H54 (cell line): ENCODE measurements at regions not wholly inside any gene's neighbourhood (a gene's known extent, or its start where the extent isn't known, plus 50 kb on each side); places are given as distances from the start of the nearest gene placed in this dataset.
"Not testable (repeated sequence)": the region's sequence is repeated elsewhere in the genome, so short reads cannot be mapped to it uniquely, and the experiment has no call there.

Source experiments
- DNase-seq: peaks from one replicate; pipeline ENCODE4 v3.0.0; 2011; ENCODE audit warnings: low spot score, mixed read lengths; ENCODE audit not compliant: insufficient read length
- FAIRE-seq: peaks from 3 replicates; lab custom pipeline; 2011; peaks lifted over from hg19 to GRCh38; lab: Jason Lieb, UNC
- POLR2A ChIP-seq: IDR thresholded peaks from 2 replicates; pipeline ENCODE4 v1.6.1; 2011; ENCODE audit warnings: low read depth, mild to moderate bottlenecking, low read length

- FAIRE-seq (no peak), DNase-seq (no peak)
- no peak for TF ChIP-seq POLR2A
These were observed 199.8 kb downstream of the PDGFRA start for GRCh38 chr4:54428940-54429339.

GRCh38 chr4:54433686-54434085 lies 204.6 kb downstream of the PDGFRA start:
- DNase-seq (no peak), FAIRE-seq (no peak)
- no peak for TF ChIP-seq POLR2A

DNA sequence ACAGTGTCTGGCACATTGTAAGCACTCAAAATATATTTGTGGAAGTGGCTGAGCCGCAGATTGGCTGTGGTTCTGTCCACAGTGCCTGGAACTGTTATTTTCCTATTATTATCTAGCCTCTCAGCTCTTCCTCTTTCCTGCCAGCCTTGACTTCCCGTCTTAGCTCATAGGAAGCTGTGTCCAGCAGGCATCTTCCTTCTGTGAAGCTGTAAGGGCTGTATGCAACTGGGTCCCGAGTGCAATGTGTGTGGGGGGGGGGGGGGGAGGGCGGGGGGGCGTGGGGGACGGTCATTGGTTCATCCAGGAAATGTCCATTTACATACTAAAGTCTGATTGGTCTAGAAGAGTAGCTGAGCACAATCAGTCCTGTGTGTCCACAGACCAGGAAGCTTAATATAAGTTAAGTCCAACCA lies 210.7 kb downstream of the PDGFRA start:
- no peak for FAIRE-seq
- peak; percentile 17 for DNase-seq

DNA sequence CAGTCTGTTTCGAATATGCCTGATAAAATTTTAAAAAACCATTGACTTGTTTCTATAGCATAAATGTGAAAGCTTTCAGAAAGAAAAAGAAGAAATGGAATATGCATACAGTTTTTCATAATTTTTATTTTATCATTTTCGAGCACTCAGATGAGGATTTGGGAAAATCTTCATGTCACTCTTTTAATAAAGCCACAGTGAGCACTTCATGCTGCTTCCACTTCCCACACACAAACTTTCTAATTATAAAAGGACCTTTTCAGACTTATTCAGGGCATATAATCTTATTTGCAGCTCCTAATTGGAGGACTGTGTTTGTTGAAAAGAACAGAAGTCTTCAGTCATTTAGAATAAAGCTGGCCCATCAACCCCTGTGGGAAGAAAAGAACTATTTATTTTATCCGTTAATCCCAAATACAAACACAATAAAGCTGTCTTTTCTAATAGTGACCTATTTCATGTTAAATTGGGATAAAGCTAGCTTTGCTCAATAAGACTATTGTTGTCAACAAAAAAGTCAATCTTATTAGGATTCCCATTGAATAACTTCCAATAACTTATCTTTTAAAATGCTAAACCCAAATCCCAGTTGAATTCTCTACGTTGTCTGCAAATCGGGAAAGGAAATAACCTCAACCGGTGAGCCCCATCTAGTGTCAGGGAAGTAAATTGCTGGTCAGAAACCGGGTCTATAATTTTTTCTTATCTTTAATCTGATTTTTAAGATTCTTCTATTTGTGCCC lies 211.5 kb downstream of the PDGFRA start:
- TF ChIP-seq POLR2A: no peak
- no peak for FAIRE-seq
- DNase-seq: no peak

More for the DNA sequence above, 210.7 kb downstream of the PDGFRA start:
- TF ChIP-seq POLR2A: no peak

DNA sequence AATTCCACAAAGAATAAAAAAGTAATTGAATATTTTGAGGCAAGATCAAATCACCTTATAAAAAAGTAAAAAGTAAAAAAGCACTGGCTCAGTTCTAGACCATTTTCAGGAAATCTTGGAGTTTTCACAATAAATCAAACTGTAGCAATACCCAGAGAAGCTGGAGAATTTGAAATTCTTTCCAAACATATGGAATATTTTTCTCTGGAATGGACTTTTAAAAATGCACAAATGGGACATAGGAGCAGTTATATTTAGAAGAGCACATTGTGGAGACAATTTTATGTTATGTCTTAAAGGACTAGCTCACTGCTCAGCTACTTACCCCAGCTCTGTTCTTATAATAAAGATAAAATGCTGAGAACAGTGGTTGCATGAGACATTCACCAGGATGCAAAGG lies 211.9 kb upstream of the KIT start:
- no peak for TF ChIP-seq POLR2A
- DNase-seq (no peak), FAIRE-seq (no peak)

- no peak for TF ChIP-seq POLR2A
- DNase-seq (no peak), FAIRE-seq (no peak)
These were observed 211.2 kb upstream of the KIT start for GRCh38 chr4:54446581-54446980.

DNA sequence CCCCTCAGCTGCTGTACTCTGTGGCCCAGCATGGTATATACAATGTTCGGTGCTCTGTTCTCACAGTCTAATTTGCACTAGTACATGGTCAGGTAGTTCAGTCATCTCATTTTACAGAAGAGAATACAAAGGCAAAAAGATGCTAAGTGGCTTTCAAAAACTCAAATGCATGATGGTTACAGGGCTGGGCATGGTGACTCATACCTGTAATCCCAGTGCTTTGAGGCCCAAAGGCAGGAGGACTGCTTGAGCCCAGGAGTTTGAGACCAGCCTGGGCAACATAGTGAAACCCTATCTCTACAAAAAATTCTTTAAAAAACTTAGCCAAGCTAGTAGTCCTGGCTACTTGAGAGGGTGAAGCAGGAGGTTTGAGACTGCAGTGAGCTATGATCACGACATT lies 210.5 kb upstream of the KIT start:
- FAIRE-seq (no peak), DNase-seq (no peak)
- no peak for TF ChIP-seq POLR2A

GRCh38 chr4:54449999-54450398 lies 207.8 kb upstream of the KIT start:
- no peak for TF ChIP-seq POLR2A
- no peak for FAIRE-seq

GRCh38 chr4:54466960-54467359 lies 190.8 kb upstream of the KIT start:
- FAIRE-seq, DNase-seq: not testable (repeated sequence)

More at GRCh38 chr4:54449999-54450398, 207.8 kb upstream of the KIT start:
- no peak for DNase-seq

GRCh38 chr4:54473077-54473545 lies 184.6 kb upstream of the KIT start:
- no peak for TF ChIP-seq POLR2A
- DNase-seq (no peak), FAIRE-seq (no peak)

DNA sequence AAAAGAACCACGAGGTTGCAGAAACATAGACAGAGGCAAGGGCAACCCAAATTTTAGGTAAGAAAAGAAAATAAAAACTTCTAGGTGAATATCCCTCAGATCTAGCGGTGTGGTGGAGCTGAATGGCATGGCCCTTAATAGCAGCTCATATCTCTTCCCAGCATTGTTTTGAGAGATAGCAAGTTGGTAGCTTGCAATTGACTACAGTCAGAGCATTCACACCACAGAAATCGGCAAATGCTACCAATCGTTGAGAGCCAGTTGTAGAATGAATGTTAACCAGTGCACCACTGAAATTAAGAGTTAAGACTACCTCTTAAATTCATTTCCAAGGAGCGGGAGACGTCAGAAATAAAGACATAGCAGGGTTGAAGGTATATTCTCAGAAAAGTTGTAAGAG lies 184.0 kb upstream of the KIT start:
- FAIRE-seq: no peak
- no peak for DNase-seq
- TF ChIP-seq POLR2A: no peak

DNA sequence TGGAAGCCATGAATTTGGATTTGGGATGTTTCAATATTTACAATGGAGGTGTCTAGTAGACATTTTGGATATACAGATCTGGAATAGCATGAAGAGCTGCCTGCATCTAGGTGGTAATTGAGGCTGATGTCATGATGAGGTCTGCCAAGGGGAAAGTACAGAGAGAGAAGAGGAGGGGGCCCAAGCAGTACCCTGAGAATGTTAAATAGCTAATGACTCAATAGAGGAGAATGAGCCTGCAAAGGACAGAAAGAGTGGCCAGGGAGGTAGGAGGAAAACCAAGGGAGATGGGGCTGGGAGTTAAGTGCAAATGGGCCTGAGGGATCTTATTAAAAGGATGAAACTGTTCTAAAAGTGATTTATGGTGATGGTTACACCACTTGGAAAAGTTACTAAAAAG lies 182.2 kb upstream of the KIT start:
- FAIRE-seq (no peak), DNase-seq (no peak)
- no peak for TF ChIP-seq POLR2A

- no peak for DNase-seq
- TF ChIP-seq POLR2A: no peak
- FAIRE-seq: no peak
These were observed 175.1 kb upstream of the KIT start for GRCh38 chr4:54482529-54483200.

GRCh38 chr4:54484383-54484782 lies 173.4 kb upstream of the KIT start:
- FAIRE-seq (no peak), DNase-seq (no peak)
- TF ChIP-seq POLR2A: no peak

- FAIRE-seq (no peak), DNase-seq (no peak)
- no peak for TF ChIP-seq POLR2A
These were observed 170.3 kb upstream of the KIT start for GRCh38 chr4:54487491-54487890.
